GM19025 (cell line): ENCODE measurements at regions not wholly inside any gene's neighbourhood (a gene's known extent, or its start where the extent isn't known, plus 50 kb on each side); places are given as distances from the start of the nearest gene placed in this dataset.
"Not testable (repeated sequence)": the region's sequence is repeated elsewhere in the genome, so short reads cannot be mapped to it uniquely, and the experiment has no call there.

ENCODE experiments used
- ATAC-seq: cut with Tn5 transposase; IDR thresholded peaks from one replicate; pipeline ENCODE4 v1.9.1; 2021; ENCODE audit warnings: mild to moderate bottlenecking, low read depth, moderate library complexity; ENCODE audit not compliant: unreplicated experiment

DNA sequence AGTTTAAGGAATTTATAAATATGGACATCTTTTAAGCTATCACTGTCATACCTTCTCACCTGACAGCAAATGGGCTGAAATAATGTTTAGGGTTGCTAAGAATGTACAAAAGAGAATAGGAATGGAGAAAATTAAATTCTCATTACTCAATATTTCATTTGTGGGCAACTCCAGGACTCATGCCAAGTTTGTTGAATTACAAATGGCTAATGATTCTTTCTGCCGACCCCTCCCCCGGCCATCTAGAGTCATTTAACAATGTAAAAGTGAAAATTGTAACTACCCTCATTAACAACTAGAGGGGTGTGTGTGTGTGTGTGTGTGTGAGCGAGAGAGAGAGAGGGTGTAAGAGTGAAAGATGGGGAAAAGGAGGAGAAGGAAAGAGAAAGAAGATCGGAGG lies 708.5 kb upstream of the FAM98A start:
- ATAC-seq = no peak

GRCh38 chr2:34306745-34307144 lies 707.6 kb upstream of the FAM98A start:
- no peak for ATAC-seq

GRCh38 chr2:34305587-34305986 lies 706.5 kb upstream of the FAM98A start:
- no peak for ATAC-seq

DNA sequence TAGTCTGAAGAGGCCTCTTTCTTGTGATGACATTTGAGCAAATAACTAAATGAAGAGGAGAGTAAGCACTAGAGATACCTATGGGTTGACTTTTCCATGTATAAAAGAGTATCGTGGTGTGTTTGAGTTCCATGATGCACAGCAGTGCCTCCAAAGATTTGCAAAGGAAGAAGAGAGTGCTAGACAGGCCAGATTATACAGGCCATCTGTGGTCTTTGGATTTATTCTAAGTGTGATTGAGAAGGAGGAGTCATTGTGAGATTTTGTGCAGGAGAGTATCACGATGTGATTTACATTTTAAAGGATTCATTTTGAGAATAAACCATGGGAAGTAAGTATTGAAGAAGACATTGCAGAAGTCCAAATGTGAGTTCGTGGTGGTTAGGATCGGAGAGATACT lies 695.9 kb upstream of the FAM98A start:
- ATAC-seq = no peak

- peak; percentile 74 for ATAC-seq
Measured at GRCh38 chr2:34291076-34291475, 692.0 kb upstream of the FAM98A start.

GRCh38 chr2:34288016-34288415 lies 688.9 kb upstream of the FAM98A start:
- no peak for ATAC-seq

- no peak for ATAC-seq
Measured at GRCh38 chr2:34280606-34281005, 681.5 kb upstream of the FAM98A start.

DNA sequence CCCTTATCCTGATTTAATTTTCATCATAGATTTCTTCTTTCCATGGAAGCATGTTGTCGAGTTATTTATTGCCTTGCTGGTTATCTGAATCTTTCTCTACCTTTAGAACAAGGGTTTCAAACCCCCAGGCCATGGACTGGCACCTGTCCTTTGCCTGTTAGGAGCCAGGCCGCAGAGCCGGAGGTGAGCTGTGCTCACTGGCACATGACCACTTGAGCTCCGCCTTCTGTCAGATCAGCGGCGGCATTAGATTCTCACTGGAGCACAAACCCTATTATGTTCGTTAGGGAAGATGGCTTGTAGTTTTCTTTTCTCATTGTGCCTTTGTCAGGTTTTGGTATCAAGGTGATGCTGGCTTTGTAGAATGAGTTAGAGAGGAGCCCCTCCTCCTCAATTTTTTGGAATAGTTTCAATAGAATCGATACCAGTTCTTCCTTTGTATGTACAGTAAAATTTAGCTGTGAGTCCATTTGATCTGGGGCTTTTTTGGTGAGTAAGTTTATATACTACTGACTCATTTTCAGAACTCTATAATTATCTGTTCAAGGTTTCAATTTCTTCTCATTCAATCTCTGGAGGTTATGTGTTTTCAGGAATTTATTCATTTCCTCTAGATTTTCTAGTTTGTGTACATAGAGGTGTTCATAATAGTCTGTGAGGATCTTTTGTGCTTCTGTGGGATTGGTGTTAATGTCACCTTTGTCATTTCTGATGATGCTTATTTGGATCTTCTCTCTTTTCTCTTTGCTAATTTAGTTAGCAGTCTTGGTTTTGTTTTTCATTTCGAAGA lies 668.0 kb upstream of the FAM98A start:
- ATAC-seq = peak; percentile 90

- no peak for ATAC-seq
Measured at GRCh38 chr2:34261701-34262100, 662.6 kb upstream of the FAM98A start.

DNA sequence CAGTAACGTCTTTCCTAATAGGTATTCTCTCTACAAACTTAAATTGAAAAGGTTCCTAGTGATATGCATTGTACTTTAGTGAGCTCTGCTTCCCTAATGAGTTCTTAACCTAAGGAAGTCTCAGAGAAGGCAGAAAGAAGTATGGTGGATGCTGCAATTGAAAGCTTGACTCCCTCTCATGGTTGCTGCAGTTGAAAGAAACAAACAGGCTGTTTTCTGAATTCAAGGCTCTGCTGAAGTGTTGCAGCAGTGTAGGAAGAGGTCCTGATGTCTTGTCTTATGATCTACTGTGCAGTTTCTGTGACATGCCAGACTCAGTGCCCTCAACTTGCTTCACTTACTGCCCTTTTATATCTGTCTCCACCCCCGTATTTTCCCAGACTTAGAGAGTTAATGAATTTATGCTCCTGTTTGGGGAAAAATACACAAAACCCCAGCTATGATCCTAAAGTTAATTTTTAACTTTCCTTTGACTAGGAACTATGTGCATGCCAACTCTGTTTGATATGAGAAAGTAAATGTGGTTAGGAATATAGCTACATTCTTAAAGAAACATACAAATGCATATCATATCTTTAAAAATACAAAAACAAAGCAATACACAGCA lies 655.3 kb upstream of the FAM98A start:
- ATAC-seq = no peak

DNA sequence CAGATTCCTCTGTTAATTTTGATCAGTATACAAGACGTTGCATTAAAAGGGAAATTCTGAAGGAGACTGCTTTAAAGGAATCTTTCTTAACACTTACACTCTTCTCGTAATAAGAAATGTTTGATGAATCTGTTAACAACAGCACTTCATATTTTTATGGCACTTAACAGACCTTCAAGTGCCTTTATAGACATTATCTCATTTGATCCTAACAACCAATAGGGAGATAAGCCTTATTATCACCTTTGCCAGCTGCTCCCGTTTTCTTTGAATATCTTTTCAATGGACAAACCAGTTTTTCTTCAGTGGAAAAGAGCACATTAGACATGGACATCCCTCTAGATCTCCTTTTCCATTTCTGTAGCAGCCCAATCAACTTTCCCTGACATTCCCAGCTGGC lies 653.0 kb upstream of the FAM98A start:
- no peak for ATAC-seq

GRCh38 chr2:34251578-34251977 lies 652.5 kb upstream of the FAM98A start:
- no peak for ATAC-seq

DNA sequence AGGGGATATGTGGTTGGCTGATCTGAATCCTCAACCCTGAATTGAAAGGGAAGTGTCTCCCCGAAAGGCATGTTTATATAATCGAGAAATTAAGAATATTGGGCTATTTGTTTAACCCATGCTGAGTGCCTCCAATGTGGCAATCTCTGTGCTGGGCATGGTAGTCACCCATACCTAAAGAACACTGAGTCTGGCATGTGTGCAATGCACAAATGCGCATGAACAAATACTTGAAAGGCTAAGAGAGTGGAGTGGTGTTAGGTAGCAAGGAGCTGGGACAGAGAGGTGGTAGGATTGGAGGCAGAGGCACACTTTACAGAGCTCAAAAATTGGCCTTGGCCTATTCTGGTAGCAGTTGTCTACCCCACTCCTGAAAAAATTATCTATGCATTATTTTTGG lies 645.1 kb upstream of the FAM98A start:
- no peak for ATAC-seq

- no peak for ATAC-seq
Measured at GRCh38 chr2:34242763-34243123, 643.6 kb upstream of the FAM98A start.

GRCh38 chr2:34241905-34242762 lies 643.0 kb upstream of the FAM98A start:
- ATAC-seq = no peak

DNA sequence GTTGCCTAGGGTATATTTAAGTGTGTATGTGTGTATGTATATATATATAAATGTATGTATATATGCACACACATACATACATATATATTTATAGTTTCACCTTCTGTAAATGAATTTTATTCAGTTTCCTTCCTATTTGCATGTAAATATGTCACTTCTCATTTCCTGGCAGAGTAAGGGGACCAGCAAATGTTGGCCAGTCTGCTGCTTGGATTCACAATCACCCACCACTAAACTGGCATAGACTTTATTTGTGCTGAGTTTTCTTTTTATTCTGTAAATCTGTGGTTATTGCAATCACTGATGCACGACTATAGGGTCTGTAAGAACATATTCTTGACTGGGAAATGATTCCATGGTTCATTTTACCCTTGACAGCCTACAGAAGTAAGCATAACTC lies 640.4 kb upstream of the FAM98A start:
- no peak for ATAC-seq

DNA sequence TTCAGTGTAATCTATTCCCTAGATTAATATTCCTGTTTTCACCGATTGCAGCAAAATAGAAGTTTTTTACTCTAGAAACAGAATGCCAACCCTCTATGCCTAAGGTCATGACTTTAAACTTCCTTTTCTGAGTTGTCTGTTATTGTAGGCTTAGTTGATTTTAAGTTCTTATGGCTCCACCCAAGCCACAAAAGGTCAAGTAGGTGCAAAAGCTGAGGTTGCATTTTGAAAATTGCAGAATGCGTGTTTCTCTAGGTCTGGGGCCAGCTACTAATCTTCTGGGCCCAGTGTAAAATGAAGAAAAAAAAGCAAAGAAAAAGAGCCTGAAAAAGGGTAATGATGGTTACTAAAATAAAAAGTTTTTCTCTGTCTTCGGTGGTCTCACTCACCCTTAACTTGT lies 635.7 kb upstream of the FAM98A start:
- ATAC-seq = no peak

- no peak for ATAC-seq
Measured at GRCh38 chr2:34229998-34230397, 630.9 kb upstream of the FAM98A start.

DNA sequence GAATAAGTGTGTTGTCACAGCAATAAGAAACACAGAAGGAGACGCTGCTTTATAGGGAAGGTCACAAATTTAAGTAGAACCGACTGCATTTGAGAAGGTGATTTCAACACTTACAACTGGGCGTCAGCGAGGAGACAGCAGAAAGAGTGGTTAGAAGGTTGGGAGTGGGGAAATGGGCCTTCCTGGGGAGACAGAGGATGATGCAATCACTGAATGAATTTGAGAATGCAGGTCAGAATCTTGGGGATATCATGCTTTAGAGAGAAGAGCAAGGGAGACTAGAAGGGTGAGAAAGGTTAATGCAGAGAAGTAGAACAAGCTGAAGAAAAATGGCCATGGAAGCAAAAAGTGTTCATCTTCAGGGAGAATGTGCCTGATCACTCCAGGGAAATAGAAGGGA lies 616.1 kb upstream of the FAM98A start:
- ATAC-seq = no peak

- ATAC-seq = not testable (repeated sequence)
Measured at GRCh38 chr2:34210382-34210781, 611.3 kb upstream of the FAM98A start.

DNA sequence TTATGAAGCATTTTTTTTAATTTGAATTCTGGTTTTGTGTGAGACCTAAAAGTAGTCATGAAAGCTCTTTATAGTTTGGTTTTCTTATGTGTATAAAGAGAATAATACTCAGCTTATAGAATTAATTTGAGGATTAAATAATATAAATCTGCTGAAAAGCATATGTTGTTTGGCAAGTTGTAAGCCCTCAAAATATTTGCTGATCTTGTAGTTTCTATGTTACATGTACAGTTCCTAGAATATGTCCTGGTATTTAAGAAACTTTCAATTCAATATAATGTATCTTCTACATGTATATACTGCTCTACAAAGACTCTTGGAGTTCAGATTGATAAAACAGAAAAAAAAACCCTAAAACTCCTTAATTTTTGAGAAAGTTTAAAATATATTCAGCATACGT lies 605.5 kb upstream of the FAM98A start:
- ATAC-seq = no peak
